Esophagus (tissue), 2 donors: ENCODE measurements at regions not wholly inside any gene's neighbourhood (a gene's known extent, or its start where the extent isn't known, plus 50 kb on each side); places are given as distances from the start of the nearest gene placed in this dataset.

Experiments used
- H3K27ac ChIP-seq, 2 donors: one replicate each; pipeline ENCODE4 v1.5.1; 2013; ENCODE audit warnings: low read depth in 2 of 2, mild to moderate bottlenecking in 2 of 2, inconsistent platforms in 1 of 2, low read length in 1 of 2, moderate library complexity in 1 of 2
- H3K27me3 ChIP-seq, 2 donors: one replicate each; pipeline ENCODE4 v1.6.1; 2013; ENCODE audit warnings: low read length in 2 of 2, control low read depth in 1 of 2, mild to moderate bottlenecking in 1 of 2; ENCODE audit not compliant: insufficient read depth in 2 of 2, control insufficient read depth in 1 of 2
- H3K36me3 ChIP-seq, 2 donors: one replicate each; pipeline ENCODE4 v1.6.1; 2013; ENCODE audit warnings: low read length in 1 of 2; ENCODE audit not compliant: control insufficient read depth in 2 of 2, insufficient read depth in 2 of 2
- H3K4me1 ChIP-seq, 2 donors: one replicate each; pipeline ENCODE4 v1.6.1; 2013; ENCODE audit warnings: low read length in 1 of 2; ENCODE audit not compliant: control insufficient read depth in 2 of 2, insufficient read depth in 2 of 2
- H3K4me3 ChIP-seq, 2 donors: one replicate each; pipeline ENCODE4 v1.5.1; 2013; ENCODE audit warnings: low read length in 2 of 2, mild to moderate bottlenecking in 2 of 2, low read depth in 1 of 2, moderate library complexity in 1 of 2
- H3K9me3 ChIP-seq, 2 donors: one replicate each; pipeline ENCODE4 v1.6.1; 2013; ENCODE audit warnings: mild to moderate bottlenecking in 2 of 2, low read depth in 1 of 2, low read length in 1 of 2, moderate library complexity in 1 of 2; ENCODE audit not compliant: control insufficient read depth in 2 of 2, insufficient read depth in 1 of 2
- WGBS, 2 donors: extraction: QIAGEN DNeasy Blood & Tissue Kit; methylation state at CpG; one replicate each; pipeline ENCODE4 v1.1.7; 2013; 5-methylcytosine and 5-hydroxymethylcytosine counted together
- donor health status: healthy with polysubstance abuse.
- donor health status: Bipolar disorder and iron deficiency.

DNA sequence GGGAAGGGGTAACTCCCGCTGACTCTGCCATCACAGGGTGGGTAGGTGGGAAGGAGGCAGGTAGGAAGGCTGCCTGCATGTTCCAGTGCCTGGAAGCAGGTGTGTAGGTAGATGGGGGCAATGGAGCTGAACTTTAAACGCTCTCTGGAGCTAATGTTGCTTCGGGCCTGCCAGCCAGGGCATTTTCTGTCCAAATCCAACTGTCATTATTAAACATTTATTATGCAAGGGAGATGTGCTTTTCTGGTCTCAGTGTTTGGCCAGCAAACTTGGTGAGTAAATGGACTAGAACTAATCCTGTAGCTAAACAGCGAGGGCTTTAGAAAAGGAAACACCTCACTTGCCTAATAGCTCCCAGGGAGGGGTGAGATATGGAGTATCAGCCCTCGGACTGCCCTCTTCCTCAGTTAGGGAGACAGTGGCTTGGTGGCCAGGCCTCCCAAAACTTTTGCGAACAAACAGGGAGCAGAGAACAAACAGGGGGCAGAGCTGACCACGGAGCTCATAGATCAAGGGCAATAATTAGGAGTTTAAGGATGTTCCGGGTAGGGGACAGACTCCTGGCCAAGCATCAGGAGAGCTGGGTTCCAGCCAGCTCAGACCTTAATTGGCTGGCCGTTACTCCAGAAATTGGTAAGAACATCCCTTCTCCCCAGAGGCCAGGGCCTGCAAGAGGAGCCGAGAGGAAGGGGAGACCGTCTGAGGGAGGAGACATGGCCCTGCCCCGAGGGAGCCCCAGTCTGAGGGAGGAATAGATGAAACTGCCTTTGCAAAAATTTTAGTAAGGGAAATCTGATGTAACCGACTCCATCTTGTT, 131.1 kb downstream of the VEGFA start:
- H3K27me3 ChIP-seq: no peaks in the 10 kb centered on the region
- WGBS, 2 donors: 43 to 64% methylated on average over 13 of the region's 13 CpGs
- no peak overlapping the region for H3K4me3 ChIP-seq
- peak overlapping the region; percentile 31 to 40 for H3K27ac ChIP-seq
- H3K4me1 ChIP-seq: peaks cover 0 to 8% of the 10 kb centered on the region in 2 donors
- H3K9me3 ChIP-seq: peaks cover 0 to 2% of the 10 kb centered on the region in 2 donors
- H3K36me3 ChIP-seq: no peaks in the 10 kb centered on the region

- no peak overlapping the region for H3K4me3 ChIP-seq
- no peaks in the 10 kb centered on the region for H3K36me3 ChIP-seq
- peak overlapping the region; percentile 31 to 40 for H3K27ac ChIP-seq
- WGBS, 2 donors: 45 to 69% methylated on average over 3 of the region's 3 CpGs
- H3K4me1 ChIP-seq: peaks cover 0 to 8% of the 10 kb centered on the region in 2 donors
- H3K9me3 ChIP-seq: peaks cover 0 to 2% of the 10 kb centered on the region in 2 donors
- H3K27me3 ChIP-seq: no peaks in the 10 kb centered on the region
These were observed 130.5 kb downstream of the VEGFA start for GRCh38 chr6:43900560-43900915.

DNA sequence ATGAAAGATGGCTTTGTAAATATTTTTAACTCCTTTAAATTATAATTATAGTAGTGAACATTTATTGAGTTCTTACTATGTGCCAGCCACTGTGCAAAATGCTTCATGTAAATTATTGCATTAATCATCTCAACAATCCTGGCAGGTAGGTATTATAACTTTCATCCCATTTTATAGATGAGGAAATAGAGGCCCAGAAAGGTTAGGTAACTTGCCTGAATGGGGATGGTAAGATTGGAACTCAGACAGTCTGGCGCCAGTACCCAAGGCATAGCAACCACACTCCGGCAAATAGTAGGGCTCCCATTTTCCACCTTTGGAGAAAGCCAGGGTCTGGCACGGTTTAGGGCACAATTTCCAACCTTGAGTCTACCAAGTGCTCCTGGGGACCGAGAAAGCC, 129.8 kb downstream of the VEGFA start:
- Histone ChIP-seq H3K4me3 (no peak overlapping the region), H3K4me1 (peaks cover 0 to 8% of the 10 kb centered on the region in 2 donors), H3K27ac (no peak overlapping the region), H3K9me3 (peaks cover 0 to 2% of the 10 kb centered on the region in 2 donors), H3K27me3 (no peaks in the 10 kb centered on the region), H3K36me3 (no peaks in the 10 kb centered on the region)
- 86 to 91% methylated on average over 4 of the region's 4 CpGs for WGBS, 2 donors

- Histone ChIP-seq H3K9me3 (peaks cover 0 to 2% of the 10 kb centered on the region in 2 donors), H3K4me1 (peaks cover 0 to 8% of the 10 kb centered on the region in 2 donors), H3K4me3 (no peak overlapping the region), H3K27ac (no peak overlapping the region), H3K36me3 (no peaks in the 10 kb centered on the region), H3K27me3 (no peaks in the 10 kb centered on the region)
- 95 to 97% methylated on average over 4 of the region's 4 CpGs for WGBS, 2 donors
These were observed 128.5 kb downstream of the VEGFA start for GRCh38 chr6:43898358-43899131.

DNA sequence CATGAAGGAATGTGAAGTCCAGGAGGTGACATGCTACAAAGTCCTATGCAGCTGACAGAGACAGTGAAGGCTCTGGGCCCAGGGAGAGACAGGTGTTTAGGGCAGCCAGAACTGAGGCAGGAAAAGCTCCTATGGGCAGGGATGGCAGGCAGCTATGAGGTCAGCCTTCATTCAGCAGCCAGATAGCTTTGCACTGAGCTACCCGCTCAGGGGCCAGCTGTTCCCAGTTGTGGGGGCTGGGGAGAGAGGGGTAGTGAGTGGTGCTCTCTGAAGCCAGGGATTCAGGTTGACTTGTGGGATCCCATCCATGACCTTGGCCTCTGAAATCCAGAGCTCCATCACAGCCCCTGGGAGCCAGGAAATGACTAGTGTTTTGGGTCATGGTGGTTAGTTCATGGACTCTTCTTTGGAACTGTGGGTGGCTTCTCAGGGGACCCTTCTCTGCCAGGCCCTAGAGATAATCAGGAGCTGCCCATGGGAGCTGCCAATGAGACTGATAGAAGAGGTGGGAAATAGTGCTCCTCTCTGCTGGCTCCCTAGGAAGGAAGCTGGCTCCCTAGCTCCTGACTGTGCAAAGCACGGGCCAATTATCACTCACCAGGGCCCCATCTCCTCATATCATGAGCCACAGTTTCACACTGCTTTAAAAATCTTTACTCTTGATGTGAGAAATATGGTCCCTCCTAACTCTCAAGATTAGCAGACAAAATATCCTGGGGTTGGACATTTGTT, 127.7 kb downstream of the VEGFA start:
- Histone ChIP-seq H3K4me3 (no peak overlapping the region), H3K4me1 (peaks cover 0 to 8% of the 10 kb centered on the region in 2 donors), H3K27me3 (no peaks in the 10 kb centered on the region), H3K9me3 (peaks cover 0 to 2% of the 10 kb centered on the region in 2 donors), H3K36me3 (no peaks in the 10 kb centered on the region), H3K27ac (no peak overlapping the region)
- 83 to 89% methylated on average over 2 of the region's 2 CpGs for WGBS, 2 donors

- Histone ChIP-seq H3K4me3 (no peak overlapping the region), H3K27ac (no peak overlapping the region), H3K27me3 (no peaks in the 10 kb centered on the region), H3K4me1 (peaks cover 0 to 8% of the 10 kb centered on the region in 2 donors), H3K9me3 (peaks cover 0 to 2% of the 10 kb centered on the region in 2 donors), H3K36me3 (no peaks in the 10 kb centered on the region)
- 66 to 79% methylated on average over 11 of the region's 11 CpGs for WGBS, 2 donors
These were observed 126.6 kb downstream of the VEGFA start for GRCh38 chr6:43896329-43897255.

GRCh38 chr6:43895656-43896328, 125.8 kb downstream of the VEGFA start:
- H3K27ac ChIP-seq: no peak overlapping the region
- no peaks in the 10 kb centered on the region for H3K27me3 ChIP-seq
- H3K4me3 ChIP-seq: no peak overlapping the region
- 35 to 56% methylated on average over 5 of the region's 5 CpGs for WGBS, 2 donors
- H3K36me3 ChIP-seq: no peaks in the 10 kb centered on the region
- H3K4me1 ChIP-seq: peaks cover 0 to 5% of the 10 kb centered on the region in 2 donors
- H3K9me3 ChIP-seq: peaks cover 0 to 2% of the 10 kb centered on the region in 2 donors

DNA sequence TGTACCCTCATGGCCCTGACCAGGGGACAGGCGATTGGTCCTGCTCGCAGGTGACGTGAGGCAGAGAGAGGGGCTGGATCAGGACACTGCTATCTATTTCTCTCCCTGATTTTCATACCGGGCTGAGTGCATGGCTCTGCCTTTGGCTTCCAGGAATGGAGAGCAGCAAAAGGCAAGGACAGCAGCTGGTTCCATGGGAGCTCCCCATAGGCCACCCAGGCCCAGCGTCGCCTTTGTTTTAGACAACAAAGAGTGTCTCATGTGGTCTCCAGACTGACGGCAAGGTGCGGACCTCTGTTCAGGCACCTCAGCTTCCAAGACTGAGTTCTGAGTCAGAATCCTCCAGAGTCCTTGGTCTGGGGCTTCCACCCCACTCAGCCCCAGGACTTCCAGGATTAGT, 123.1 kb downstream of the VEGFA start:
- Histone ChIP-seq H3K27me3 (no peaks in the 10 kb centered on the region), H3K36me3 (no peaks in the 10 kb centered on the region), H3K9me3 (no peaks in the 10 kb centered on the region), H3K4me3 (no peak overlapping the region), H3K27ac (no peak overlapping the region), H3K4me1 (no peaks in the 10 kb centered on the region)
- 91 to 92% methylated on average over 8 of the region's 8 CpGs for WGBS, 2 donors
